HepG2 (cell line): ENCODE measurements at regions not wholly inside any gene's neighbourhood (a gene's known extent, or its start where the extent isn't known, plus 50 kb on each side); places are given as distances from the start of the nearest gene placed in this dataset.

Source experiments
- ATAC-seq: fragments of 200-7000 bp; cut with Tn5 transposase; 3 replicates; pipeline ENCODE4 v1.9.1; 2020; ENCODE audit warnings: mild to moderate bottlenecking, moderate library complexity
- BruUV-seq: library from RNA; stranded (reverse); fragments of 400-500 nt; replicated peaks from 2 replicates; lab custom pipeline; 2021; lab: Mats Ljungman, UMichigan
- CTCF ChIA-PET: fragments of 300-600 bp; formaldehyde crosslinking; extraction: SDS; loops from one replicate; lab custom pipeline; 2021; ENCODE audit warnings: low total read pairs, inconsistent platforms, low intra/inter-chr PET ratio; lab: Yijun Ruan, JAX
- POLR2A ChIA-PET: fragments of 350-600 bp; sonication (Branson Sonifier 250); formaldehyde crosslinking; loops from one replicate; lab custom pipeline; 2020; ENCODE audit warnings: antibody characterized with exemption, inconsistent platforms; lab: Yijun Ruan, JAX
- DNase-seq: peaks from one replicate; pipeline ENCODE4 v3.0.0-alpha.2; 2015; ENCODE audit warnings: low spot score
- FAIRE-seq: peaks from 3 replicates; lab custom pipeline; 2011; peaks lifted over from hg19 to GRCh38; lab: Jason Lieb, UNC
- H2AFZ ChIP-seq: one replicate; pipeline ENCODE4 v1.6.1; 2011; ENCODE audit warnings: low read length, inconsistent platforms
- H3K27ac ChIP-seq: fragments of 300-600 bp; 3 replicates; pipeline ENCODE4 v1.8.0; 2011; ENCODE audit warnings: mixed run types, mild to moderate bottlenecking, mixed read lengths, low read length, inconsistent platforms; ENCODE audit not compliant: insufficient read depth; ENCODE audit errors: extremely low read length
- H3K27me3 ChIP-seq, 2 experiments: fragments of 200-600 bp in 1 of 2; 2 replicates in 1 of 2; 3 replicates in 1 of 2; pipeline versions ENCODE4 v1.6.0 to v1.8.0; 2011; ENCODE audit warnings: low read length in 2 of 2, mild to moderate bottlenecking in 2 of 2, moderate library complexity in 2 of 2, inconsistent platforms in 1 of 2; ENCODE audit not compliant: insufficient read depth in 2 of 2, control insufficient read depth in 1 of 2
- H3K36me3 ChIP-seq, 2 experiments: fragments of 200-600 bp in 1 of 2; replicated peaks in 1 of 2; 2 replicates in 1 of 2; 3 replicates in 1 of 2; pipeline versions ENCODE4 v1.5.1 to v1.8.0; 2011; ENCODE audit warnings: low read length in 2 of 2, inconsistent platforms in 1 of 2; ENCODE audit not compliant: insufficient read depth in 2 of 2, control insufficient read depth in 1 of 2
- H3K4me1 ChIP-seq: 2 replicates; pipeline ENCODE4 v1.5.1; 2012; ENCODE audit warnings: low read length, inconsistent platforms; ENCODE audit not compliant: insufficient read depth
- H3K4me2 ChIP-seq: 2 replicates; pipeline ENCODE4 v1.6.0; 2011; ENCODE audit warnings: low read depth, low read length, inconsistent platforms
- H3K4me3 ChIP-seq, 3 experiments: fragments of 200-600 bp in 1 of 3; sonication (generic), shearing (Covaris generic) in 1 of 3; replicated peaks in 1 of 3; 2 replicates each; pipeline ENCODE4 v1.5.1; 2011 to 2016; ENCODE audit warnings: low read length in 3 of 3, inconsistent platforms in 2 of 3, low read depth in 2 of 3, mild to moderate bottlenecking in 2 of 3, control low read depth in 1 of 3, mixed read lengths in 1 of 3; ENCODE audit not compliant: insufficient read depth in 1 of 3
- H3K79me2 ChIP-seq: one replicate; pipeline ENCODE4 v1.6.1; 2011; ENCODE audit warnings: low read length, inconsistent platforms; ENCODE audit not compliant: insufficient read depth
- H3K9ac ChIP-seq: 2 replicates; pipeline ENCODE4 v1.6.0; 2011; ENCODE audit warnings: mild to moderate bottlenecking, low read depth, low read length, inconsistent platforms; ENCODE audit not compliant: insufficient read depth
- H3K9me3 ChIP-seq: 2 replicates; pipeline ENCODE4 v1.5.1; 2012; ENCODE audit warnings: mild to moderate bottlenecking, low read length
- H4K20me1 ChIP-seq: 2 replicates; pipeline ENCODE4 v1.6.0; 2011; ENCODE audit warnings: inconsistent platforms, mild to moderate bottlenecking, low read length, moderate library complexity; ENCODE audit not compliant: insufficient read depth
- EP300 ChIP-seq, 3 experiments: sonication (generic) in 1 of 3; formaldehyde crosslinking in 1 of 3; IDR thresholded peaks; 2 replicates each; pipeline versions ENCODE4 v1.5.1 to v1.6.1; 2011 to 2020; ENCODE audit warnings: low read depth in 2 of 3, low read length in 2 of 3, borderline replicate concordance in 1 of 3, improper control_type of control experiment in 1 of 3, mild to moderate bottlenecking in 1 of 3, missing genetic modification reagents in 1 of 3, moderate library complexity in 1 of 3
- GTF2F1 ChIP-seq: fragments of 150-350 bp; IDR thresholded peaks from 2 replicates; pipeline ENCODE4 v1.6.1; 2014; ENCODE audit warnings: low read length
- HDAC2 ChIP-seq: sonication (generic); formaldehyde crosslinking; IDR thresholded peaks from 2 replicates; pipeline ENCODE4 v1.4.0; 2020; ENCODE audit warnings: missing genetic modification reagents
- HDAC6 ChIP-seq: fragments of 200-600 bp; sonication (generic); IDR thresholded peaks from 2 replicates; pipeline ENCODE4 v1.7.0; 2017; ENCODE audit warnings: mild to moderate bottlenecking, antibody characterized with exemption, low read length, low read depth
- IKZF4 ChIP-seq: sonication (generic); formaldehyde crosslinking; IDR thresholded peaks from 2 replicates; pipeline ENCODE4 v1.5.1; 2020; ENCODE audit warnings: borderline replicate concordance, mild to moderate bottlenecking, low read depth, missing genetic modification reagents; ENCODE audit errors: not compliant biosample characterization
- KDM3A ChIP-seq: IDR thresholded peaks from 2 replicates; pipeline ENCODE4 v1.6.1; 2018; ENCODE audit warnings: low read depth, missing compliant biosample characterization
- MXD3 ChIP-seq: IDR thresholded peaks from 2 replicates; pipeline ENCODE4 v1.6.1; 2016; ENCODE audit warnings: mild to moderate bottlenecking, missing biosample characterization, missing genetic modification reagents
- NFYC ChIP-seq: IDR thresholded peaks from 2 replicates; pipeline ENCODE4 v1.6.1; 2016; ENCODE audit warnings: missing genetic modification reagents, missing compliant biosample characterization
- SOX5 ChIP-seq: IDR thresholded peaks from 2 replicates; pipeline ENCODE4 v1.6.1; 2016; ENCODE audit warnings: borderline replicate concordance
- U2AF1 ChIP-seq: fragments of 200-400 bp; formaldehyde crosslinking; optimal IDR thresholded peaks from 2 replicates; pipeline ENCODE3; 2017; ENCODE audit warnings: mild to moderate bottlenecking, low read depth, low read length
- ZFP41 ChIP-seq: sonication (generic); formaldehyde crosslinking; IDR thresholded peaks from 2 replicates; pipeline ENCODE4 v1.4.0; 2020; ENCODE audit warnings: mild to moderate bottlenecking, missing genetic modification reagents, borderline replicate concordance
- ZHX2 ChIP-seq, 2 experiments: sonication (generic) in 1 of 2; formaldehyde crosslinking in 1 of 2; IDR thresholded peaks; 2 replicates each; pipeline versions ENCODE4 v1.6.1 to v1.9.0; 2014 to 2022; ENCODE audit warnings: antibody characterized with exemption in 1 of 2, borderline replicate concordance in 1 of 2, inconsistent platforms in 1 of 2, low read depth in 1 of 2, missing genetic modification reagents in 1 of 2
- ZMYM2 ChIP-seq: sonication (generic); formaldehyde crosslinking; IDR thresholded peaks from 2 replicates; pipeline ENCODE4 v1.8.0; 2022; ENCODE audit warnings: mild to moderate bottlenecking, missing genetic modification reagents
- ZNF224 ChIP-seq: sonication (generic); formaldehyde crosslinking; IDR thresholded peaks from 2 replicates; pipeline ENCODE4 v1.5.0; 2020; ENCODE audit warnings: mild to moderate bottlenecking, missing genetic modification reagents
- ZNF605 ChIP-seq: sonication (generic); formaldehyde crosslinking; IDR thresholded peaks from 2 replicates; pipeline ENCODE4 v1.8.0; 2022; ENCODE audit warnings: mild to moderate bottlenecking, missing genetic modification reagents
- ZNF704 ChIP-seq: sonication (generic); formaldehyde crosslinking; IDR thresholded peaks from 2 replicates; pipeline ENCODE4 v1.8.1; 2023; ENCODE audit warnings: mild to moderate bottlenecking, inconsistent platforms, moderate library complexity, missing genetic modification reagents, borderline replicate concordance
- ZNF740 ChIP-seq: sonication (generic); formaldehyde crosslinking; IDR thresholded peaks from 2 replicates; pipeline ENCODE4 v1.4.0; 2020; ENCODE audit warnings: missing genetic modification reagents
- WGBS: methylation state at CpG from one replicate; pipeline ENCODE4 v1.1.6; 2017; ENCODE audit warnings: low lambda C conversion rate; 5-methylcytosine and 5-hydroxymethylcytosine counted together
- in situ Hi-C: cut with HindIII; loops from 2 replicates; pipeline ENCODE4 v1.10.0; 2017; ENCODE audit warnings: low pct_unique_long_range_greater_than_20kb; ENCODE audit not compliant: extremely low pct_ligation_motif_present
- intact Hi-C: fragments of 100-400 bp; cut with micrococcal nuclease; formaldehyde crosslinking; loops from one replicate; pipeline ENCODE4 v1.10.0; 2022; ENCODE audit not compliant: unreplicated experiment

- TF ChIP-seq ZHX2 (IDR thresholded peaks at IDR 0.05; ENCODE audit: low read depth) (no peak), ZHX2 (CRISPR knock-in tag; IDR thresholded peaks at IDR 0.05; ENCODE audit: borderline replicate concordance) (no peak), ZFP41 (no peak), ZMYM2 (CRISPR knock-in tag) (no peak), MXD3 (CRISPR knock-in tag) (no peak), ZNF605 (CRISPR knock-in tag) (no peak)
These were observed 250.8 kb upstream of the ST6GAL2 start (continued) for GRCh38 chr2:107136733-107137132.

- WGBS, result 0% methylated on average over 2 of the region's 2 CpGs
- ATAC-seq (no peak), DNase-seq (no peak), FAIRE-seq (no peak)
- Histone ChIP-seq H3K4me3 (no peak overlapping the region), H3K79me2 (no peaks in the 10 kb centered on the region), H3K4me2 (no peak overlapping the region), H3K36me3 (no peaks in the 10 kb centered on the region), H3K27ac (no peak overlapping the region), H3K9ac (no peak overlapping the region), H3K4me1 (no peaks in the 10 kb centered on the region), H3K9me3 (no peaks in the 10 kb centered on the region), H3K27me3 (no peaks in the 10 kb centered on the region; a peak in 1 of 5 replicates), H2AFZ (no peak overlapping the region), H4K20me1 (no peaks in the 10 kb centered on the region)
- no TSS peak for BruUV-seq
- in situ Hi-C loops, result no loop called here
- ChIA-PET POLR2A (no interaction called here), CTCF (no interaction called here)
- intact Hi-C loops, result no loop called here
- TF ChIP-seq ZNF704 (CRISPR knock-in tag), result no peak
- TF ChIP-seq KDM3A (CRISPR knock-in tag), result no peak
- no peak for TF ChIP-seq NFYC (CRISPR knock-in tag)
- no peak for TF ChIP-seq HDAC6
- TF ChIP-seq HDAC2, result no peak
- TF ChIP-seq SOX5, result no peak
- TF ChIP-seq ZNF224 (CRISPR knock-in tag), result no peak
- no peak for TF ChIP-seq GTF2F1
- TF ChIP-seq IKZF4 (CRISPR knock-in tag), result no peak
- no peak for TF ChIP-seq EP300 (IDR thresholded peaks at IDR 0.05; ENCODE audit: low read depth in 2 of 2, low read length in 2 of 2)
- no peak for TF ChIP-seq EP300 (CRISPR knock-in tag; IDR thresholded peaks at IDR 0.05; ENCODE audit: borderline replicate concordance)
- TF ChIP-seq ZNF740 (CRISPR knock-in tag), result no peak
- no peak for TF ChIP-seq U2AF1
These were observed 251.7 kb upstream of the ST6GAL2 start for GRCh38 chr2:107137706-107138105.
